GM21737 (cell line): ENCODE measurements at regions not wholly inside any gene's neighbourhood (a gene's known extent, or its start where the extent isn't known, plus 50 kb on each side); places are given as distances from the start of the nearest gene placed in this dataset.
A peak's percentile ranks its signal among the peaks of the same experiment; 100 is the strongest.
"Not testable (repeated sequence)": the region's sequence is repeated elsewhere in the genome, so short reads cannot be mapped to it uniquely, and the experiment has no call there.

Experiments
- ATAC-seq: cut with Tn5 transposase; IDR thresholded peaks from one replicate; pipeline ENCODE4 v1.9.1; 2021; ENCODE audit warnings: mild to moderate bottlenecking, moderate library complexity; ENCODE audit not compliant: unreplicated experiment

- ATAC-seq: no peak
Measured at GRCh38 chr4:18630218-18631110, 608.9 kb upstream of the LCORL start.

GRCh38 chr4:18627447-18628005 is 606.0 kb upstream of the LCORL start:
- ATAC-seq: no peak

- ATAC-seq: no peak
Measured at GRCh38 chr4:18626996-18627395, 605.4 kb upstream of the LCORL start.

GRCh38 chr4:18626366-18626765 is 604.8 kb upstream of the LCORL start:
- ATAC-seq: no peak

DNA sequence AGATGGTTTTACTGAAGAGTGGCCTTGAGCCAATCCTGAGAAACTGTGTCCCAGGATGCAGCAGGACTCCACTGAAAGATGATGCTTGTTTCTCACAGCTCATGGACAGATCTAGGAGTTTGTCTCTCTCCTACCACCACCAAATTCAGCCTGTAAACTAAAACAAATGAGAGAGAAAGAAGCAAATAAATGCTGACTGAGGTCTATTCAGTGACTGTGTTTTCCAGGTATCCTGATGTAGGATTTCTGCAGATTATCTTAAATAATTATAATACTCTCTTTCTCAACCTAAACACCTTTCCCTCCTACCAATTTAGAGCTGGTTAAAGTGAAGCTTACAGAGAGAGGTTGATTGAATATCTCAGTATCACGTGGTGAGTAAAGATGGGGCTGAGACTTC is 599.6 kb upstream of the LCORL start:
- ATAC-seq: no peak

DNA sequence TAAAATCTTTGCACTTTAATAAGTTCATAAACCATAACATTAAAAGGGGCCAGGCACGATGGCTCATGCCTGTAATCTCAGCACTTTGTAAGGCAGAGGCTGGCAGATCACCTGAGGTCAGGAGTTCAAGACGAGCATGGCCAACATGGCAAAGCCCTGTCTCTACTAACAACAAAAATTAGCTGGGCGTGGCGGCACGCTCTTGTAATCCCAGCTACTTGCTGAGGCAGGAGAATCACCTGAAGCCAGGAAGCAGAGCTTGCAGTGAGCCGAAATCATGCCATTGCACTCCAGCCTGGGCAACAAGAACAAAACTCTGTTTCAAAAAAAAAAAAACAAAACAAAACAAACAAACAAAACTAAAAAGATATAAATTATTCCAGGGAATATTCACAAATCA is 595.2 kb upstream of the LCORL start:
- ATAC-seq: no peak

DNA sequence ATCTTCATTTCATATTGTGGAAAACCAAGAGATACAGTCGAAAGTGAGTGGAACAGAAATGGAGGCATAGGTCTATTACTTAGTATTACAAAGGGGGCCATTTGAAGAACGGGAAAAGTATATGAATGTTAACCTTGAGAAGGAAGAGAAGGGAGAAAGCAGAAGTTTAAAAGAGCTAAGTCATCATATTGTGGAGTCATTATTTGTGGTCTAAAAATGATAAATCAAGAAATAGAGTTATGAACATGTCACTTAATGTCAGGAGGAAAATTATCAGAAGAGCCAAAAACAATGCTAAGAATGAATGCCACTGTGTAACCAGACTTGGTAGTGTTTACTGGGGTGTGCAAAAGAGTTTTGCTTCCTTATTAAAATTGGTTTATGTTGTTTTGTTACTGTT is 589.5 kb upstream of the LCORL start:
- no peak for ATAC-seq

DNA sequence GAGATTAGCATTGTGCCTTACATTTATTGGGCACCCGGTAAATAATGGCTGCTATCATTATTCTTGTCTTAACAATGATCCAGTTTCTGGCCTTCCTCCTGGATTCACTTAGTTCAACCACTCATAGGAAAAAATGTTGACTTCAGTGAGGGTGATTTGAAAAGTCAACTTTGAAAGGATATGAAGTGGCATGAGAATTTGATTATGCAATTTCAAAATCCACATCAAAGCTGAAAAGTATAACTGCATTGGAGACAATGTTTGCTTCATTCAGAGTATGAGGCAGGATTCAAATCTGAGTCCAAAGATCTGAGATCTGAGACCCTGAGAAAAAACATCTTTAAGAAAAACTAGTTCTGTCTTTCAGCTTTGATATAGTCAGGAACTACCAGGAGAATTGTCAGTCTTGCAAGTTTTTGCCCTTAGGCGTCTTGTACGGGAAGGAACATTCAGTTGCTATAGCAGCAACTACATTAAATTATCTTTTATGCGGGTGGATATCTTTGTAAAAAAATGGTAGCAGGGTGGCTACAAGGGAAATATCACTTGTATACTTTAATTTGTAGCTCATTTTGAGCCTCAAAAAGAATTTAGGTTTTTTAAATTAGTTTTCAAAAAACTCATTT is 587.5 kb upstream of the LCORL start:
- no peak for ATAC-seq

DNA sequence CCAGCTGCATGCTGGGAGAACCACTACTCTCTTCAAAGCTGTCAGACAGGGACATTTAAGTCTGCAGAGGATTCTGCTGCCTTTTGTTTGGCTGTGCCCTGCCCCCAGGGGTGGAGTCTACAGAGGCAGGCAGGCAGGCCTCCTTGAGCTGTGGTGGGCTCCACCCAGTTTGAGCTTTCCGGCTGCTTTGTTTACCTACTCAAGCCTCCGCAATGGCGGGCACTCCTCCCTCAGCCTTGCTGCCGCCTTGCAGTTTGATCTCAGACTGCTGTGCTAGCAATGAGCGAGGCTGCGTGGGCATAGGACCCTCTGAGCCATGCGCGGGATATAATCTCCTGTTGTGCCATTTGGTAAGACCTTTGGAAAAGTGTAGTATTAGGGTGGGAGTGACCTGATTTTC is 581.1 kb upstream of the LCORL start:
- ATAC-seq: not testable (repeated sequence)

DNA sequence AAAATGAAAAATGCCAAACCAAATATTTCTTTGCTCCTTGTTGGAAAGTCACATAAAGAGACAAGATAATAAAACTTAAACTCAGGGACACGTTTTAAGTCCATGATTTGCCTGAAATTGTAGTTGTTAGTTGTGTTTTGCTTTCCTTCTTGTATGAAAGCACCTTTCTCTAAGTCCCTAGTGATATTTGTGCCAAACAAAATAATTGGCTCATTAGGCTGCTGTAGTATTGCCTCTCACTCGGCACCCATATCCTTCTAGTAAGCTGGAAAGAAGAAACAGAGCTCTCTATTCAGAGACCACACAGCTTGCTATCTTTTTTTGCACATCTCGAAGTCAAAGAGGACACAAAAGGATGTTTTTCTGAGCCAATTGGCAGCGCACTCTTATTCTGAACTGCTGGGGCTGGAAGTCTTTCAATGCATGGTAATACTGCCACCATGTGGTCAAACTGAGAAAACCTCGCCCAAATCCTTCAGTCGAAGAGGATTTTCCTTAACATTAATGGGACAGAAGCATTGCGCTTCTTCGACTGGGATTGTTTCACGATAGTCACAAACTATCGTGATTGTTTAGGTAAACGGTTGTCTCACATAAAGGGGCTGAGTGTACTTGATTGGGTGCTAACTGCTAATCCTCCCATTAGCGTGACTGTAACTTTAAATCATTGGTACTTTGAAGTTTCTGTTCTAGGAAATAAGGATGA is 571.9 kb upstream of the LCORL start:
- peak; percentile 88 for ATAC-seq

- no peak for ATAC-seq
Measured at GRCh38 chr4:18582841-18583240, 561.3 kb upstream of the LCORL start.

DNA sequence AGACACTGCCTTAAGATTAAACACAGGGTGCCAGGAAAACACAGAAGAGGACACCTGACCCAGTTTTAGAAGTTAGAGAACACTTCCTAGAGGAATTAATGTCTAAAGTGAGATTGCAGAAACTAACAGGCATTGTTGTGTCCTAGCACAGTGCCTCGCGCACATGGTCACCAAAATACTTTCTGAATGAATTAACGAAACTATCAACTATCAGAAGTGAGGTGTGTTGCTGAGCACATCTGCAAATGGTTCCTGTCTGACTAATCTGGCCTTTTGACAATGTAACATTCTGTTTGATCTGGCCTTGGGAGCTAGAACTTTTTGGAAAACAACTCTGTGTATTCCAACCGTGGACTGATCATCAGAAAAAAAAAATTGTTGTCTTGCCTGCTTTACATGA is 556.8 kb upstream of the LCORL start:
- no peak for ATAC-seq

- ATAC-seq: no peak
Measured at GRCh38 chr4:18572481-18572880, 550.9 kb upstream of the LCORL start.

GRCh38 chr4:18571301-18571761 is 549.8 kb upstream of the LCORL start:
- no peak for ATAC-seq

GRCh38 chr4:18570370-18570769 is 548.8 kb upstream of the LCORL start:
- ATAC-seq: no peak

DNA sequence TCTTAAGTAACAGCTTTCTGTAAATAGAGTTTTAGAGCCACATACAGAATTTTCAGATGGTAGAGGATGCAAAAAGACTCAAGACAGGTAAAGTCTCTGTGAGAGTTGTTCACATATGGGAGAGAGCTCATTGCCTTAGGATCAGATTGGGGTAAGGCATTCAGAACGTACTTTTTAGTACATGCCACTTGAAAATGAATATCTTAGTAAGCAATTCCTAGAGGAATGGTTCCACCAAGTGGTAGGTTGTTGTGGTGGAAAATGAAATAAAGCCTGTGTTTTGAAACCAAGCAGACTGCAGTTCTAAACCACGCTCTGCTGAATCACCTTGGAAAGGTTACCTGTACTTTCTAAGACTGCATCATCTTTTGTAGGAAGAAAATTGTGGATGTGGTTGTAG is 547.0 kb upstream of the LCORL start:
- no peak for ATAC-seq

DNA sequence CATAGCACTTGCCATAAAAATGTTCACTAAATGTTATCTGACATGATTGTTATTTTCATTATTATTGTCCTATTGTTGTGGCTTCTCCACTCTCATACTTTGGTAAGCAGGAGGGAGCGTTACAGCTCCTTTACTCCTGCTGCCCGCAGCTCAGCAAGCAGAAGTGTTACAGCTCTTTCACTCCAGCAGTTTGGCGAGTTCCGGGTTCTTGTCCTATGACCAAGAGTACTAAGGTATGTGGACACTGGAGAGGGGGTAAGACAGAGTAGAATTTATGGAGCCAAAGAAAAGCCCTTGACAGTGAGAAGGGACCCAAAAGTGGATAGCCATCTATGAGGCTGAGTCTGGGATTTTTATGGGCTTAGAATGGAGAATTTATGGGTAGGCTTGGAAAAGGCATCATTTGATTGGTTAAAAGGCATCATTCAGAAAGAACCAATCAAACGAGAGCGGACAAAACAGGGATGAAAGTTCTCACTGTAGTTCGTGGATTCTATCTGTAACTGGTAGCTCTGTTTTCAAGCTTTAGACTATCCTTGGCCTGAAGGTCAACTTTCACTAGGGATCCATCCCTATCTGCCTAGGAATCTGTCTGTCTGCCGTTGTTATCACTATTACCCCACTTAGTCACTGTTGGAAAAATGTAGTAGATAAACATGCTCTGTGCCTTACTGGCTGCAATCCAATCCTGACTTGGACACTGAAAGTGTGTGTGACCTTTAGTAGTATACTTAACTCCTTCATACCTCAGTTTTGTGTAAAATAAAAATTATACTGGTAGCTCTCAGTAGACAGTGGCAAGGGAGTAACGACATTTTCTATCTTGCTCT is 545.6 kb upstream of the LCORL start:
- no peak for ATAC-seq

DNA sequence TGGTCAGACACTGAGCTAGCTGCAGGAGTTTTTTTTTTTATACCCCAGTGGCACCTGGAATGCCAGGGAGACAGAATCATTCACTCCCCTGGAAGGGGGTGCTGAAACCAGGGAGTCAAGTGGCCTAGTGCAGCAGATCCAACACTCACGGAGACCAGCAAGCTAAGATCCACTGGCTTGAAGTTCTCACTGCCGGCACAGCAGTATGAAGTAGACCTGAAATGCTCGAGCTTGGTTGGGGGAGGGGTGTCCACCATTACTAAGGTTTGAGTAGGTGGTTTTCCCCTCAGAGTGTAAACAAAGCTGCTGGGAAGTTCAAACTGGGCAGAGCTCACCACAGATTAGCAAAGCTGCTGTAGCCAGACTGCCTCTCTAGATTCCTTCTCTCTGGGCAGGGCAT is 537.9 kb upstream of the LCORL start:
- ATAC-seq: no peak

DNA sequence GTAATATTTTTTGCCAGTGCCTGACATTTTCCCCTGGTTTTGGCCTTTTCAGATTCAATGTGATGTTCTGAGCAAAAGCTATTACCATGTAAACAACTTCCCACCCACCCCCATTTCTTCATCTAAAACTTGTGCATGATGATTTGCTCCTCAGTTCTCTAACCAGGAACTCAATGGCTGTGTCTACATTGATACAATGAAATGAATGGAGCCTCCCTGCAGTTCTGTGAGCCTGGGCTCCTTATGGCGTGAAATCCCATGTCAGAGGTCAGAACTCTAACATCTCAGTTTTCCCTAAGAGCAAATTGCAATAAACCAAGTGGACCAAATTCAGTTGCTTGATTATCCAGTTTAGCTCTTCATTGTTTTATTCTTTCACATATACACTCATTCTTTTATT is 534.8 kb upstream of the LCORL start:
- ATAC-seq: no peak

DNA sequence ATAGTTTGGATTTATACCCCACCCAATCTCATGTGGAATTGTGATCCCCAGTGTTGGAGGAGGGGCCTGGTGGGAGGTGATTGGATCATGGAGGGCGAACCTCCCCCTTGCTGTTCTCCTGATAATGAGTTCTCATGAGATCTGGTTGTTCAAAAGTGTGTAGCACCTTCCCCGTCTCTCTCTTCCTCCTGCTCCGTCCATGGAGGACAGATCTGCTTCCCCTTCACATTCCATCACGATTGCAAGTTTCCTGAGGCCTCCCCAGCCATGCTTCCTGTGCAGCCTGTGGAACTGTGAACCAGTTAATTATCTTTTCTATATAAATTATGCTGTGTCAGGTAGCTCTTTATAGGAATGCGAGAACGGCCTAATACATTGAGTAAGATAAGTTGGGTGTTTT is 518.8 kb upstream of the LCORL start:
- ATAC-seq: no peak

GRCh38 chr4:18538121-18538520 is 516.6 kb upstream of the LCORL start:
- ATAC-seq: no peak
